Subcutaneous abdominal adipose tissue (tissue), 5 donors: ENCODE measurements at regions not wholly inside any gene's neighbourhood (a gene's known extent, or its start where the extent isn't known, plus 50 kb on each side); places are given as distances from the start of the nearest gene placed in this dataset.

Experiments
- H3K27ac ChIP-seq: one replicate; pipeline ENCODE4 v1.7.0; 2013; ENCODE audit warnings: low read depth, mild to moderate bottlenecking, inconsistent platforms, low read length, moderate library complexity
- H3K27me3 ChIP-seq, 5 donors: one replicate each; pipeline ENCODE4 v1.7.0; 2013; ENCODE audit warnings: low read length in 5 of 5, inconsistent platforms in 1 of 5; ENCODE audit not compliant: control insufficient read depth in 5 of 5, insufficient read depth in 4 of 5
- H3K36me3 ChIP-seq, 5 donors: one replicate each; pipeline ENCODE4 v1.7.0; 2013; ENCODE audit warnings: low read length in 5 of 5; ENCODE audit not compliant: control insufficient read depth in 5 of 5, insufficient read depth in 5 of 5
- H3K4me1 ChIP-seq, 5 donors: one replicate each; pipeline ENCODE4 v1.7.0; 2013; ENCODE audit warnings: low read length in 5 of 5, mild to moderate bottlenecking in 3 of 5, moderate library complexity in 1 of 5; ENCODE audit not compliant: control insufficient read depth in 5 of 5, insufficient read depth in 5 of 5
- H3K4me3 ChIP-seq, 5 donors: one replicate each; pipeline ENCODE4 v1.7.0; 2013; ENCODE audit warnings: low read length in 5 of 5, low read depth in 1 of 5
- H3K9ac ChIP-seq, 5 donors: one replicate each; pipeline ENCODE4 v1.7.0; 2013; ENCODE audit warnings: low read length in 5 of 5, mild to moderate bottlenecking in 4 of 5, moderate library complexity in 3 of 5
- H3K9me3 ChIP-seq, 5 donors: one replicate each; pipeline ENCODE4 v1.7.0; 2013; ENCODE audit warnings: low read length in 5 of 5; ENCODE audit not compliant: control insufficient read depth in 5 of 5
- donor health status: healthy.
- donor health status: healthy.
- donor health status: healthy.
- donor health status: healthy.
- donor health status: healthy.

- no peak overlapping the region for H3K4me3 ChIP-seq
- H3K36me3 ChIP-seq = no peaks in the 10 kb centered on the region
- H3K9me3 ChIP-seq = no peaks in the 10 kb centered on the region
- peaks cover 5 to 20% (median 16%) of the 10 kb centered on the region in 5 donors for H3K4me1 ChIP-seq
- no peak overlapping the region for H3K27ac ChIP-seq
- H3K9ac ChIP-seq = no peak overlapping the region
- H3K27me3 ChIP-seq = peaks cover 0 to 8% (median 3%) of the 10 kb centered on the region in 5 donors
These were observed 171.2 kb downstream of the CTTN start for GRCh38 chr11:70569618-70569890.

- no peak overlapping the region for H3K27ac ChIP-seq
- no peak overlapping the region for H3K4me3 ChIP-seq
- no peaks in the 10 kb centered on the region for H3K36me3 ChIP-seq
- no peak overlapping the region for H3K9ac ChIP-seq
- peaks cover 0 to 11% (median 4%) of the 10 kb centered on the region in 5 donors for H3K27me3 ChIP-seq
- H3K9me3 ChIP-seq = no peaks in the 10 kb centered on the region
- H3K4me1 ChIP-seq = peaks cover 5 to 20% (median 16%) of the 10 kb centered on the region in 5 donors
These were observed 171.8 kb downstream of the CTTN start for GRCh38 chr11:70569996-70570692.

DNA sequence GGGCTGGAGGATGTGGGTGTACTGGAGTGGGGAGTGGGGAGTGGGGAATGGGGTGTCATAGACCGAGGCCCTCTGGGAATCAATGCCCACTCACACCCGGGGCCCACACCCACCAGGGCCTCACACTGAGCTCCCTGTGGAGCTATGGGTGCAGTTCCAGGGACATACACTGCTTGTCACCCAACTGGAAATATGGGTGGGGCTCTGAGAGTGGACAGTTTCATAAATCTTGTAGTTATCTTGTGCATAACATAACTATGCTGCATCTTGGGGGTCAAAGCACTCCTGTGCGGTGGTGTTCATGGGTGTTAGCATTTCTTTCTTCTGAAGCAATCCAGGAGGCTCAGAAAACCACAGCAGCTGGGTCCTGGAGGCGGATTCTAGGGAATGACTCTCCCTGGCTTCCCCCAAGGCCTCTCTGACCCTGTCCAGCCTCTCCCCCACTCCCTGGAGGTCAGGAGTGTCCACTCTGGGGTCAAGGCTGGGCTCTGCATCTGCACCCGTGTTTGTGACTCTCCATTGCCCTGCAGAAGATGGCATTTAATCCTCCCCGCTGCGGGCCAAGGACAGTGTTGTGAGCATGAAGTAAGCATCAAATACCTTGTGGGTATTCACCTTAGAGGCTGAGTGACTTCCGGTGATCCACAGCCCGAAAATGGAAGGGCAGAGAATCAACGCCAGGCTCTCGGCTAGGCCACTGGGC, 172.5 kb downstream of the CTTN start:
- Histone ChIP-seq H3K4me3 (no peak overlapping the region), H3K27me3 (peaks cover 0 to 13% (median 4%) of the 10 kb centered on the region in 5 donors), H3K36me3 (no peaks in the 10 kb centered on the region), H3K9me3 (no peaks in the 10 kb centered on the region), H3K27ac (no peak overlapping the region), H3K4me1 (peaks cover 5 to 20% (median 16%) of the 10 kb centered on the region in 5 donors), H3K9ac (no peak overlapping the region)

- Histone ChIP-seq H3K36me3 (no peaks in the 10 kb centered on the region), H3K27ac (no peak overlapping the region), H3K4me1 (peaks cover under 1 to 18% (median 11%) of the 10 kb centered on the region in 5 donors), H3K4me3 (no peak overlapping the region), H3K9ac (no peak overlapping the region), H3K9me3 (no peaks in the 10 kb centered on the region), H3K27me3 (peaks cover 0 to 13% (median 4%) of the 10 kb centered on the region in 5 donors)
These were observed 174.6 kb downstream of the CTTN start for GRCh38 chr11:70572974-70573260.

DNA sequence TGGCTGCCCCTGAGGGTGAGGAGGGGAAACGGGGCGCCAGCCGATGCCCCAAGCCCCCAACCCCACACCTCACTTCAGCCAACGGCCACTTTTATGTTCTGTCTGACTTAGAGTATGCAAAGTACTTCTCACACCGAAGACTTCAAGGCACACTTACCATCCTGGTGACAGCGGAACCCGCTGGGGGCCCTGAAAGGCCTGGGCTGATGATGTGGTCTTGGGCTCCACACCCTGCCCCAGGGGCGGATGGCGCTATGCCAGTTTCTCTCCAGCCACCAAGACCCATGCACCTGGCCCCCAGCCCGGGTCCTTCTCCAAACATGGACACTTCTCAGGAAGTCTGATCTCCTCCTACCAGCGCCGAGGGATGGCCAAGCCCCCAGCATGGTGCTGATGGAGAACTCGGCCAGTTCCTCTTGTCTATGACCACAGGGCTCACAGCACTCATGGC, 175.4 kb downstream of the CTTN start:
- H3K4me3 ChIP-seq = no peak overlapping the region
- H3K4me1 ChIP-seq = peaks cover 0 to 10% (median 6%) of the 10 kb centered on the region in 5 donors
- H3K36me3 ChIP-seq = no peaks in the 10 kb centered on the region
- no peak overlapping the region for H3K9ac ChIP-seq
- no peaks in the 10 kb centered on the region for H3K9me3 ChIP-seq
- H3K27me3 ChIP-seq = peaks cover 0 to 13% (median 4%) of the 10 kb centered on the region in 5 donors
- no peak overlapping the region for H3K27ac ChIP-seq

- Histone ChIP-seq H3K27ac (no peak overlapping the region), H3K9me3 (peaks cover 0 to 3% (median 0%) of the 10 kb centered on the region in 5 donors), H3K36me3 (no peaks in the 10 kb centered on the region), H3K4me3 (no peak overlapping the region), H3K27me3 (peaks cover 0 to 13% (median 4%) of the 10 kb centered on the region in 5 donors), H3K9ac (no peak overlapping the region), H3K4me1 (peaks cover 0 to 3% (median 0%) of the 10 kb centered on the region in 5 donors)
These were observed 176.5 kb downstream of the CTTN start for GRCh38 chr11:70574725-70575347.

- Histone ChIP-seq H3K27me3 (peaks cover 0 to 13% (median 4%) of the 10 kb centered on the region in 5 donors), H3K4me3 (no peak overlapping the region), H3K27ac (no peak overlapping the region)
These were observed 177.2 kb downstream of the CTTN start for GRCh38 chr11:70575396-70576060.

DNA sequence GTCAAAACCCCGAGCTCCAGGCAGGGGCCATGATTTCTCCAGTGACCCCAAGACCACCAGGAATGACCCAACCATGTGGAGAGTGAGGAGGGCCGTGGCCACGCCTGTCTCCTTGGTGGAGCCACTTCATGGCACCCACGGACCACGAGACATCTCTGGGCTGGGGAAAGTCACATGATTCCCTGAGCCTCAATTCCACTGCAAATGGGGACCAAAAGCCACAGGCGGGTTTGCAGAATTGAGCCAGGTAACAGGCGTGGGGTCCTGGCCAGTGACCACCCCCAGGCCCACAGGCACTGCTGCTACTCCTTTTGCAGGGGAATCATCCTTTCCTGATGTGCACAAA, 178.9 kb downstream of the CTTN start:
- no peak overlapping the region for H3K27ac ChIP-seq
- H3K9me3 ChIP-seq = peaks cover 0 to 3% (median 0%) of the 10 kb centered on the region in 5 donors
- H3K4me1 ChIP-seq = peaks cover 0 to 3% (median 0%) of the 10 kb centered on the region in 5 donors
- no peak overlapping the region for H3K4me3 ChIP-seq
- no peaks in the 10 kb centered on the region for H3K36me3 ChIP-seq
- no peak overlapping the region for H3K9ac ChIP-seq
- H3K27me3 ChIP-seq = peaks cover 0 to 15% (median 5%) of the 10 kb centered on the region in 5 donors

More at GRCh38 chr11:70575396-70576060, 177.2 kb downstream of the CTTN start:
- Histone ChIP-seq H3K36me3 (no peaks in the 10 kb centered on the region), H3K9ac (no peak overlapping the region), H3K9me3 (peaks cover 0 to 3% (median 0%) of the 10 kb centered on the region in 5 donors), H3K4me1 (peaks cover 0 to 3% (median 0%) of the 10 kb centered on the region in 5 donors)

DNA sequence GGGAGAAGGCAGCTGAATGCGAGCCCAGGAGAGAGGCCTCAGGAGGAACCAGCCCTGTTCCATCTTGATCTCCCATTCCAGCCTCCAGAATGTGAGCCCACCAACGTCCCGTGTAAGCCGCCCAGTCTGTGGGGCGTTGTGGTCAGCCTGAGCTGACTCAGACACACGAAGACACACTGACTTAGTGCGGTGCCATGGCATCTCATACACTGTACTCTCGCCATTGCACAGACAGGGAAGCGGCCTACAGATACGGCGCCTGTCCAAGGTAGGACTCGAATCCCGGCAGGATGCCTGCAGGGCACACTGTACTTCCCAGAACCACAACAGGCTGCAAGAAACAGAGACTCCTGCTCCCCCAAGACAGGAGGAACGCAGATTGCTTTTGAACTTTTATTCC, 179.6 kb downstream of the CTTN start:
- Histone ChIP-seq H3K4me1 (peaks cover 0 to 3% (median 0%) of the 10 kb centered on the region in 5 donors), H3K36me3 (no peaks in the 10 kb centered on the region), H3K4me3 (no peak overlapping the region), H3K27me3 (peaks cover 0 to 17% (median 5%) of the 10 kb centered on the region in 5 donors), H3K9me3 (peaks cover 0 to 3% (median 0%) of the 10 kb centered on the region in 5 donors), H3K9ac (no peak overlapping the region), H3K27ac (no peak overlapping the region)
